ENCODE measurements at regions not wholly inside any gene's neighbourhood (a gene's known extent, or its start where the extent isn't known, plus 50 kb on each side); places are given as distances from the start of the nearest gene placed in this dataset.

GRCh38 chr18:56139372-56139771 is 499.0 kb downstream of the TXNL1 start:
- DNase-seq, result no peak
- in situ Hi-C loops (cut with HindIII; ENCODE audit: low pct_ligation_motif_present, low pct_unique_long_range_greater_than_20kb, low sequenced_read_pairs), result no loop called here

- no peak for DNase-seq
- in situ Hi-C loops (cut with HindIII; ENCODE audit: low pct_ligation_motif_present, low pct_unique_long_range_greater_than_20kb, low sequenced_read_pairs), result no loop called here
Observed at GRCh38 chr18:56136105-56136504, 502.3 kb downstream of the TXNL1 start.

GRCh38 chr18:56130481-56130880 is 507.9 kb downstream of the TXNL1 start:
- in situ Hi-C loops (cut with HindIII; ENCODE audit: low pct_ligation_motif_present, low pct_unique_long_range_greater_than_20kb, low sequenced_read_pairs), result no loop called here
- no peak for DNase-seq

GRCh38 chr18:56128153-56128791 is 510.1 kb downstream of the TXNL1 start:
- no peak for DNase-seq
- in situ Hi-C loops (cut with HindIII; ENCODE audit: low pct_ligation_motif_present, low pct_unique_long_range_greater_than_20kb, low sequenced_read_pairs), result no loop called here

- no peak for DNase-seq
- in situ Hi-C loops (cut with HindIII; ENCODE audit: low pct_ligation_motif_present, low pct_unique_long_range_greater_than_20kb, low sequenced_read_pairs), result no loop called here
Observed at GRCh38 chr18:56127322-56128099, 510.9 kb downstream of the TXNL1 start.

GRCh38 chr18:56124186-56124585 is 514.2 kb downstream of the TXNL1 start:
- in situ Hi-C loops (cut with HindIII; ENCODE audit: low pct_ligation_motif_present, low pct_unique_long_range_greater_than_20kb, low sequenced_read_pairs), result no loop called here
- DNase-seq, result no peak

GRCh38 chr18:56121669-56122068 is 516.7 kb downstream of the TXNL1 start:
- in situ Hi-C loops (cut with HindIII; ENCODE audit: low pct_ligation_motif_present, low pct_unique_long_range_greater_than_20kb, low sequenced_read_pairs), result no loop called here

GRCh38 chr18:56120782-56121181 is 517.6 kb downstream of the TXNL1 start:
- in situ Hi-C loops (cut with HindIII; ENCODE audit: low pct_ligation_motif_present, low pct_unique_long_range_greater_than_20kb, low sequenced_read_pairs), result no loop called here
- DNase-seq, result no peak

More at GRCh38 chr18:56121669-56122068, 516.7 kb downstream of the TXNL1 start:
- no peak for DNase-seq

- DNase-seq, result no peak
- in situ Hi-C loops (cut with HindIII; ENCODE audit: low pct_ligation_motif_present, low pct_unique_long_range_greater_than_20kb, low sequenced_read_pairs), result no loop called here
Observed at GRCh38 chr18:56119681-56120080, 518.7 kb downstream of the TXNL1 start.

GRCh38 chr18:56118422-56118821 is 520.0 kb downstream of the TXNL1 start:
- in situ Hi-C loops (cut with HindIII; ENCODE audit: low pct_ligation_motif_present, low pct_unique_long_range_greater_than_20kb, low sequenced_read_pairs), result no loop called here
- DNase-seq, result no peak

GRCh38 chr18:56115071-56116015 is 523.0 kb downstream of the TXNL1 start:
- DNase-seq, result no peak
- in situ Hi-C loops (cut with HindIII; ENCODE audit: low pct_ligation_motif_present, low pct_unique_long_range_greater_than_20kb, low sequenced_read_pairs), result no loop called here

- in situ Hi-C loops (cut with HindIII; ENCODE audit: low pct_ligation_motif_present, low pct_unique_long_range_greater_than_20kb, low sequenced_read_pairs), result no loop called here
Observed at GRCh38 chr18:56112984-56113383, 525.0 kb upstream of the TCF4 start.

GRCh38 chr18:56112013-56112749 is 524.2 kb upstream of the TCF4 start:
- in situ Hi-C loops (cut with HindIII; ENCODE audit: low pct_ligation_motif_present, low pct_unique_long_range_greater_than_20kb, low sequenced_read_pairs), result no loop called here
- DNase-seq, result no peak

More at GRCh38 chr18:56112984-56113383, 525.0 kb upstream of the TCF4 start:
- DNase-seq, result no peak

- no peak for DNase-seq
- in situ Hi-C loops (cut with HindIII; ENCODE audit: low pct_ligation_motif_present, low pct_unique_long_range_greater_than_20kb, low sequenced_read_pairs), result no loop called here
Observed at GRCh38 chr18:56109757-56110156, 521.8 kb upstream of the TCF4 start.

- in situ Hi-C loops (cut with HindIII; ENCODE audit: low pct_ligation_motif_present, low pct_unique_long_range_greater_than_20kb, low sequenced_read_pairs), result no loop called here
Observed at GRCh38 chr18:56108478-56109367, 520.7 kb upstream of the TCF4 start.

GRCh38 chr18:56107821-56108477 is 520.0 kb upstream of the TCF4 start:
- in situ Hi-C loops (cut with HindIII; ENCODE audit: low pct_ligation_motif_present, low pct_unique_long_range_greater_than_20kb, low sequenced_read_pairs), result no loop called here
- DNase-seq, result no peak

More at GRCh38 chr18:56108478-56109367, 520.7 kb upstream of the TCF4 start:
- DNase-seq, result no peak

GRCh38 chr18:56100090-56100722 is 512.2 kb upstream of the TCF4 start:
- no peak for DNase-seq
- in situ Hi-C loops (cut with HindIII; ENCODE audit: low pct_ligation_motif_present, low pct_unique_long_range_greater_than_20kb, low sequenced_read_pairs), result no loop called here
